Astrocyte (in vitro differentiated cells and primary cell): ENCODE measurements at regions not wholly inside any gene's neighbourhood (a gene's known extent, or its start where the extent isn't known, plus 50 kb on each side); places are given as distances from the start of the nearest gene placed in this dataset.

Experiments
- EZH2 ChIP-seq: IDR thresholded peaks from 2 replicates; pipeline ENCODE4 v1.6.1; 2012; ENCODE audit warnings: mild to moderate bottlenecking, low read length, inconsistent platforms; ENCODE audit not compliant: insufficient read depth
- TF ChIP-seq, protein P1 (sequence below): IDR thresholded peaks from 2 replicates; pipeline ENCODE4 v1.5.1; 2011; ENCODE audit warnings: low read depth, mild to moderate bottlenecking, inconsistent platforms, low read length, moderate library complexity; ENCODE audit not compliant: insufficient read depth

DNA sequence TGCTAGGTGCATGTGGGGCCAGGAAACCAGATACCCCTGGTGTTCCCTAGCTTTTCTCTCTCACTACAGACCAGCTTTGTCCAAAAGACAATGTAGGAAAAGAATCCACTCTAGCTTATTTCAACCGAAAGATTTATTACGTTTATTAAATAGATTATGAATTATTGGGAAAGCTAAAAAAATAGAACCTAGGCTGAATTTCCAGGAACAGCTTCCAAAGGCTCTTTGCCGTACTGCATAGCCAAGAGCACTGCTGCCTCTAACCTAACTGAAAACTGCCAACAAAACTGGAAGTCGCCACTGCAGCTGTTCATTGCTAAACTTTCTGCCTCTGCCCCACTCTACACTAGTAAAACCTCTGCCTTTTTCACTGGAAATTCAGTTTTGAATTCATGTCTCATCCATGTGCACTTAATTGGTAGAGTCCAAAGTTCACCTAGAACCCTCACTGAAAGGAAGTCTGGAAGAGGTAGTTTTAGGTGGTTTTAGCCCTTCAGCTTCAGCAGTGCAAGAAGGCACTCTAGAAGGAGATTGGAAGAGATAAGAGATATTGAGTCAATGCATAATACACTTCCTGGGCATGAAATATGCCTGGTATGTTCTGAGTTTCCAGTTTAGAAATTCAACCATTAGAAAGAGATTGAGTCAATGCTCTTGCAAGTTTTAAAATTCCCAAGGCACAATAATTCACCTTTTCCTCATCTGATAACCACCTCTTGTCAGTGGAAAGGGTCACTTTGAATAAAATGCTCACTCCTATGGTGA lies 927.9 kb downstream of the MAT2B start:
- no peak for TF ChIP-seq EZH2
- TF ChIP-seq, protein P1, sequence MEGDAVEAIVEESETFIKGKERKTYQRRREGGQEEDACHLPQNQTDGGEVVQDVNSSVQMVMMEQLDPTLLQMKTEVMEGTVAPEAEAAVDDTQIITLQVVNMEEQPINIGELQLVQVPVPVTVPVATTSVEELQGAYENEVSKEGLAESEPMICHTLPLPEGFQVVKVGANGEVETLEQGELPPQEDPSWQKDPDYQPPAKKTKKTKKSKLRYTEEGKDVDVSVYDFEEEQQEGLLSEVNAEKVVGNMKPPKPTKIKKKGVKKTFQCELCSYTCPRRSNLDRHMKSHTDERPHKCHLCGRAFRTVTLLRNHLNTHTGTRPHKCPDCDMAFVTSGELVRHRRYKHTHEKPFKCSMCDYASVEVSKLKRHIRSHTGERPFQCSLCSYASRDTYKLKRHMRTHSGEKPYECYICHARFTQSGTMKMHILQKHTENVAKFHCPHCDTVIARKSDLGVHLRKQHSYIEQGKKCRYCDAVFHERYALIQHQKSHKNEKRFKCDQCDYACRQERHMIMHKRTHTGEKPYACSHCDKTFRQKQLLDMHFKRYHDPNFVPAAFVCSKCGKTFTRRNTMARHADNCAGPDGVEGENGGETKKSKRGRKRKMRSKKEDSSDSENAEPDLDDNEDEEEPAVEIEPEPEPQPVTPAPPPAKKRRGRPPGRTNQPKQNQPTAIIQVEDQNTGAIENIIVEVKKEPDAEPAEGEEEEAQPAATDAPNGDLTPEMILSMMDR, result no peak
